IgD-negative memory B cell (primary cell): ENCODE measurements at regions not wholly inside any gene's neighbourhood (a gene's known extent, or its start where the extent isn't known, plus 50 kb on each side); places are given as distances from the start of the nearest gene placed in this dataset.

Source experiments
- H3K27ac Mint-ChIP-seq, 3 donors: one replicate each; pipeline ENCODE4 v1.8.0; 2020 to 2022; ENCODE audit warnings: mild to moderate bottlenecking in 3 of 3, mixed read lengths in 3 of 3, moderate library complexity in 1 of 3
- H3K27me3 Mint-ChIP-seq: one replicate; pipeline ENCODE4 v1.8.0; 2021; ENCODE audit warnings: mixed read lengths
- H3K36me3 Mint-ChIP-seq: one replicate; pipeline ENCODE4 v1.8.0; 2020; ENCODE audit warnings: mild to moderate bottlenecking, mixed read lengths
- H3K4me1 Mint-ChIP-seq, 3 donors: one replicate each; pipeline ENCODE4 v1.8.0; 2020 to 2022; ENCODE audit warnings: mixed read lengths in 3 of 3, mild to moderate bottlenecking in 1 of 3
- H3K4me3 Mint-ChIP-seq, 4 donors: one replicate each; pipeline ENCODE4 v1.8.0; 2020 to 2022; ENCODE audit warnings: mild to moderate bottlenecking in 4 of 4, mixed read lengths in 4 of 4, moderate library complexity in 3 of 4
- H3K9me3 Mint-ChIP-seq, 3 donors: one replicate each; pipeline ENCODE4 v1.8.0; 2020 to 2021; ENCODE audit warnings: mixed read lengths in 3 of 3, mild to moderate bottlenecking in 1 of 3

- Mint-ChIP-seq H3K4me1 (peaks cover 0 to 1% (median 0%) of the 10 kb centered on the region in 3 donors), H3K27me3 (peaks cover 2% of the 10 kb centered on the region), H3K36me3 (no peaks in the 10 kb centered on the region), H3K27ac (no peak overlapping the region), H3K9me3 (peaks cover 0 to 2% (median 0%) of the 10 kb centered on the region in 3 donors), H3K4me3 (no peak overlapping the region)
These were observed 757.3 kb upstream of the IGFBP3 start for GRCh38 chr7:46678421-46678820.

- Mint-ChIP-seq H3K4me1 (peaks cover 0 to 1% (median 0%) of the 10 kb centered on the region in 3 donors), H3K36me3 (no peaks in the 10 kb centered on the region)
These were observed 754.4 kb upstream of the IGFBP3 start for GRCh38 chr7:46675456-46675855.

GRCh38 chr7:46672861-46673260 is 751.8 kb upstream of the IGFBP3 start:
- H3K4me1 Mint-ChIP-seq, result no peaks in the 10 kb centered on the region
- H3K36me3 Mint-ChIP-seq, result no peaks in the 10 kb centered on the region
- peaks cover 0 to 3% (median 2%) of the 10 kb centered on the region in 3 donors for H3K9me3 Mint-ChIP-seq
- H3K27ac Mint-ChIP-seq, result no peak overlapping the region
- H3K27me3 Mint-ChIP-seq, result peaks cover 2% of the 10 kb centered on the region
- no peak overlapping the region for H3K4me3 Mint-ChIP-seq

More at GRCh38 chr7:46675456-46675855, 754.4 kb upstream of the IGFBP3 start:
- H3K27ac Mint-ChIP-seq, result no peak overlapping the region
- no peak overlapping the region for H3K4me3 Mint-ChIP-seq
- peaks cover 0 to under 1% (median 0%) of the 10 kb centered on the region in 3 donors for H3K9me3 Mint-ChIP-seq
- H3K27me3 Mint-ChIP-seq, result peaks cover 1% of the 10 kb centered on the region

GRCh38 chr7:46671108-46671769 is 750.2 kb upstream of the IGFBP3 start:
- peaks cover 0 to 5% (median 4%) of the 10 kb centered on the region in 3 donors for H3K9me3 Mint-ChIP-seq
- no peaks in the 10 kb centered on the region for H3K4me1 Mint-ChIP-seq
- H3K27me3 Mint-ChIP-seq, result peaks cover 2% of the 10 kb centered on the region
- H3K27ac Mint-ChIP-seq, result no peak overlapping the region
- H3K36me3 Mint-ChIP-seq, result no peaks in the 10 kb centered on the region
- no peak overlapping the region for H3K4me3 Mint-ChIP-seq

DNA sequence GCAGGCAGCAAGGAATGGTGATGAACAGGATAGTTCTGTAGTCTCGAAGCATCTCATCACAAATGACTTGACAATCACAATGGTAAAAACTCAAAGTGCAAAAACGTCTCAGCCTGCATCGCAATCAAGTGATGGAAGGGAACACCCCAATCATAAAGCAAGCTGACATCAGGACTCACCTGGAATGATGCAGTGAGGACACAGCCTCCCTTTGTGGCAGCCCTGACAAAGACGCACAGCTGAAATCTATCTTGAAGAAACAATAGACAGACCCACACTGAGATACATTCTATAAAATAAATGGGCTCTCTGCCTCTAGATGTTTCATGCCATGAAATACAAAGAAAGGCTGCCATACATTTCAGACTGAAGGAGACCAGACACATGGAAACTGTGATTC is 748.0 kb upstream of the IGFBP3 start:
- H3K27ac Mint-ChIP-seq, result no peak overlapping the region
- H3K9me3 Mint-ChIP-seq, result peaks cover 0 to 5% (median 4%) of the 10 kb centered on the region in 3 donors
- H3K27me3 Mint-ChIP-seq, result peaks cover 2% of the 10 kb centered on the region
- no peaks in the 10 kb centered on the region for H3K36me3 Mint-ChIP-seq
- no peaks in the 10 kb centered on the region for H3K4me1 Mint-ChIP-seq
- H3K4me3 Mint-ChIP-seq, result no peak overlapping the region

GRCh38 chr7:46664453-46664852 is 743.4 kb upstream of the IGFBP3 start:
- Mint-ChIP-seq H3K36me3 (no peaks in the 10 kb centered on the region), H3K27ac (no peak overlapping the region), H3K4me3 (no peak overlapping the region), H3K27me3 (no peaks in the 10 kb centered on the region), H3K9me3 (peaks cover 0 to 2% (median 2%) of the 10 kb centered on the region in 3 donors), H3K4me1 (no peaks in the 10 kb centered on the region)

GRCh38 chr7:46663025-46663424 is 742.0 kb upstream of the IGFBP3 start:
- Mint-ChIP-seq H3K4me3 (no peak overlapping the region), H3K9me3 (peaks cover 0 to 2% (median 2%) of the 10 kb centered on the region in 3 donors), H3K4me1 (no peaks in the 10 kb centered on the region), H3K27ac (no peak overlapping the region), H3K27me3 (no peaks in the 10 kb centered on the region), H3K36me3 (no peaks in the 10 kb centered on the region)

DNA sequence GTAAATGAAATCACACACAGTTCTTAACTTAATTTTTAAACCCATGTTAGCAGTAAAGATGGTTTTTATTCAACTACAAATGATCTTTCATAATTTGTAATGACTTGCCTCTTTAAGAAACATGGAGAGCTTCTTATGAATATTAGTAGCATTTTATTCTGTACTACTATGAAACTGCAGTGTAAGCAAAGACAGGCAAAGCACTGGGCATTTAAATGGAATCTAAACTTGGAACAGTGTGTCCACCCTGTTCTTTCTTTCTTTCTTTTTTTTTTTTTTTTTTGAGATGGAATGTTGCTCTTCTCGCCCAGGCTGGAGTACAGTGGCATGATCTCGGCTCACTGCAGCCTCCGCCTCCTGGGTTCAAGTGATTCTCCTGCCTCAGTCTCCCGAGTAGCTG is 740.4 kb upstream of the IGFBP3 start:
- H3K27ac Mint-ChIP-seq, result no peak overlapping the region
- H3K4me3 Mint-ChIP-seq, result no peak overlapping the region
- peaks cover 0 to under 1% (median 0%) of the 10 kb centered on the region in 3 donors for H3K9me3 Mint-ChIP-seq
- H3K36me3 Mint-ChIP-seq, result no peaks in the 10 kb centered on the region
- H3K27me3 Mint-ChIP-seq, result no peaks in the 10 kb centered on the region
- no peaks in the 10 kb centered on the region for H3K4me1 Mint-ChIP-seq

DNA sequence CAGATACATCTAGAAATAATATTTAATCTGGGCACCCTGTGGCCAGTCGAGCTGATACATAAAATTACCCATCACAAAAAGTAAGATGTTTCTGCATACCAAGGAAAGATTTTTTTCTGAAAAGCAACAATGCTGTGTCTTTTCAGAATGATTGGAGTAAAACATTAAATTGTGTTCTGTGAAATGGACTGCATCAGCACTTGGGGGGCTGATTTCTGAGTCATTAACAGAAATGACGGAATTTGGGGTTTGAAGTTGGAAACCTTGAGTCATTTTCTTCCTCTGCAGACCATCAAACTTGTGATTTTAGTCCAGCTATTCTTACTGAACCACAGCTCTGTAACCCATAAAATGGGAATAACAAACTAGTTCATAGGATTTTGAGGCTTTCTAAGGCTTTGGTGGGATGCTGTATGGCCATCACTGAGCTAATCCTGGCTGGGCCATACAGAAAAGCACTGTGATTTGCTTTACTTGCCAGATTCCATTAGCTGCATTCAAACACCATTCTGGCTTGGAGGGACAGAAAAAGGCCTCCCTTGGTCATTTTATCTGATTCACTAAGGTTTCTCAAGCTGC is 739.4 kb upstream of the IGFBP3 start:
- Mint-ChIP-seq H3K4me1 (no peaks in the 10 kb centered on the region), H3K36me3 (no peaks in the 10 kb centered on the region), H3K4me3 (no peak overlapping the region), H3K27me3 (no peaks in the 10 kb centered on the region), H3K27ac (no peak overlapping the region), H3K9me3 (peaks cover 0 to 3% (median 0%) of the 10 kb centered on the region in 3 donors)

- H3K36me3 Mint-ChIP-seq, result no peaks in the 10 kb centered on the region
- H3K4me1 Mint-ChIP-seq, result no peaks in the 10 kb centered on the region
- H3K27me3 Mint-ChIP-seq, result no peaks in the 10 kb centered on the region
- peaks cover 0 to 3% (median 0%) of the 10 kb centered on the region in 3 donors for H3K9me3 Mint-ChIP-seq
- no peak overlapping the region for H3K4me3 Mint-ChIP-seq
- no peak overlapping the region for H3K27ac Mint-ChIP-seq
These were observed 737.2 kb upstream of the IGFBP3 start for GRCh38 chr7:46658281-46658680.

DNA sequence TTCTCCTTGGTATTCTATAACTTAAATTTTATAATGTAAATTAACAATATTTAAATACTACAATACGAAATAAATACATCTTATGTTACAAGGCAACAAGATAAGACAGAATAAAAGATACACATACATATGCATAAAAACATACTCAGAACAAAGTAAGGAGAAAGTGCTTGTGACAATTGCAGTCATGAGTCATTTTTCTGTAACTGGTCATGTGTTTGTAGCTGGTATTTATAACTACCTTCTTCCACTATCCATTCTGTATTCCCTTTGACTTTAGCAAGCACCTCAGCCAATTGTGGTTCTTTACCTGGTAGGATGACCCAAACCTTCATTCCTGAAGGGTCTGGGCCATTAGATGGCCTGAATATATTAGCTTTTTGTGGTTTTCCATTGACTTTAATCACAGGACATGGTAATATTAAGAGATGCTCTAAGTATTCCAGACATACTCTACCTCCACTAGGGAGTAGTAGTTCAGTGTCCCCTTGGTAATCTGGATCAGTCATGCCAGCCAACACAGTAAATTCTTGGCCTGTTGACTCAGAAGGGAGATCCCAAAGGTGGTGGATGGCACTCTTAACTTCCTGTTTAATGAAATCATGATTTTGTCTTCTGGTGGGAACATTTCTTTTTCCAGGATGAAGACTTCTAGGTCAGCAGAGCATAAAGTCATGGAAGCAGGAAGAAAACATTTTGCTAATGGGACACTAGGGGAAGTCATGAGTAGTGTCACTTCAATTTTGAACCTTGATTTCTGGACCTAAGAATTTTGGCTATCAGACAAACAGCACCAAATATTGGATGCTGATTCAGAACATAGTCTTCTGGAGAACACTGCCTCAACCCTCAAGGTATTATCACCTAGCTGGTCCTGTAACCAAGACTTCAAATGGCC is 733.7 kb upstream of the IGFBP3 start:
- H3K4me3 Mint-ChIP-seq, result no peak overlapping the region
- H3K36me3 Mint-ChIP-seq, result peaks cover 2% of the 10 kb centered on the region
- no peaks in the 10 kb centered on the region for H3K4me1 Mint-ChIP-seq
- peaks cover 0 to 5% (median 2%) of the 10 kb centered on the region in 3 donors for H3K9me3 Mint-ChIP-seq
- H3K27ac Mint-ChIP-seq, result no peak overlapping the region
- no peaks in the 10 kb centered on the region for H3K27me3 Mint-ChIP-seq

GRCh38 chr7:46653848-46654247 is 732.8 kb upstream of the IGFBP3 start:
- Mint-ChIP-seq H3K27me3 (no peaks in the 10 kb centered on the region), H3K27ac (no peak overlapping the region), H3K9me3 (peaks cover 2 to 5% (median 4%) of the 10 kb centered on the region in 3 donors), H3K4me1 (no peaks in the 10 kb centered on the region), H3K4me3 (no peak overlapping the region), H3K36me3 (peaks cover 2% of the 10 kb centered on the region)

- no peak overlapping the region for H3K27ac Mint-ChIP-seq
- H3K9me3 Mint-ChIP-seq, result peaks cover 2 to 9% (median 5%) of the 10 kb centered on the region in 3 donors
- H3K4me1 Mint-ChIP-seq, result no peaks in the 10 kb centered on the region
- H3K27me3 Mint-ChIP-seq, result no peaks in the 10 kb centered on the region
- H3K4me3 Mint-ChIP-seq, result no peak overlapping the region
- peaks cover 6% of the 10 kb centered on the region for H3K36me3 Mint-ChIP-seq
These were observed 731.2 kb upstream of the IGFBP3 start for GRCh38 chr7:46652317-46652716.

- H3K4me1 Mint-ChIP-seq, result no peaks in the 10 kb centered on the region
- peaks cover 2 to 9% (median 5%) of the 10 kb centered on the region in 3 donors for H3K9me3 Mint-ChIP-seq
- peaks cover 6% of the 10 kb centered on the region for H3K36me3 Mint-ChIP-seq
- H3K27me3 Mint-ChIP-seq, result no peaks in the 10 kb centered on the region
- H3K4me3 Mint-ChIP-seq, result no peak overlapping the region
- no peak overlapping the region for H3K27ac Mint-ChIP-seq
These were observed 730.6 kb upstream of the IGFBP3 start for GRCh38 chr7:46651561-46652088.

GRCh38 chr7:46651070-46651469 is 730.0 kb upstream of the IGFBP3 start:
- H3K36me3 Mint-ChIP-seq, result peaks cover 6% of the 10 kb centered on the region
- H3K4me1 Mint-ChIP-seq, result no peaks in the 10 kb centered on the region
- H3K9me3 Mint-ChIP-seq, result peaks cover 2 to 9% (median 4%) of the 10 kb centered on the region in 3 donors
- H3K27ac Mint-ChIP-seq, result no peak overlapping the region
- H3K27me3 Mint-ChIP-seq, result no peaks in the 10 kb centered on the region
- H3K4me3 Mint-ChIP-seq, result no peak overlapping the region
